PC-9 (cell line): ENCODE measurements at regions not wholly inside any gene's neighbourhood (a gene's known extent, or its start where the extent isn't known, plus 50 kb on each side); places are given as distances from the start of the nearest gene placed in this dataset.

ENCODE experiments used
- BruUV-seq: library from RNA; stranded (reverse); fragments of 400-500 nt; replicated peaks from 2 replicates; lab custom pipeline; 2021; lab: Mats Ljungman, UMichigan
- CTCF ChIA-PET: fragments of 300-600 bp; sonication (Branson Sonifier 250); formaldehyde crosslinking; loops from one replicate; lab custom pipeline; 2022; ENCODE audit warnings: antibody characterized with exemption; lab: Charles Lee
- POLR2A ChIA-PET: fragments of 300-600 bp; sonication (Branson Sonifier 250); formaldehyde crosslinking; loops from one replicate; lab custom pipeline; 2022; ENCODE audit warnings: antibody characterized with exemption; ENCODE audit not compliant: unreplicated experiment; lab: Charles Lee
- DNase-seq, 2 experiments: peaks; one replicate each; pipeline versions ENCODE4 v3.0.0 to v3.0.0-alpha.2; 2015 to 2022; ENCODE audit warnings: mixed read lengths in 1 of 2
- H2AFZ ChIP-seq: fragments of 200-600 bp; sonication (generic); 2 replicates; pipeline ENCODE4 v1.8.1; 2017; ENCODE audit warnings: antibody characterized with exemption
- H3F3A ChIP-seq: fragments of 200-600 bp; sonication (generic); 2 replicates; pipeline ENCODE4 v1.8.1; 2017; ENCODE audit warnings: antibody characterized with exemption, mild to moderate bottlenecking, low read depth; ENCODE audit not compliant: insufficient read depth
- H3K27ac ChIP-seq: fragments of 200-600 bp; sonication (generic); 2 replicates; pipeline ENCODE4 v1.6.1; 2016; ENCODE audit warnings: mixed run types
- H3K27me3 ChIP-seq: fragments of 200-600 bp; sonication (generic); 2 replicates; pipeline ENCODE4 v1.6.1; 2016; ENCODE audit warnings: low read depth, mixed run types; ENCODE audit not compliant: insufficient read depth
- H3K36me3 ChIP-seq: fragments of 200-600 bp; sonication (generic); 2 replicates; pipeline ENCODE4 v1.6.1; 2016; ENCODE audit warnings: low read depth, mixed run types
- H3K4me1 ChIP-seq: fragments of 200-600 bp; sonication (generic); replicated peaks from 2 replicates; pipeline ENCODE4 v1.6.1; 2016; ENCODE audit warnings: mixed run types; ENCODE audit not compliant: insufficient read depth
- H3K4me2 ChIP-seq: fragments of 200-600 bp; sonication (generic); 2 replicates; pipeline ENCODE4 v1.6.1; 2017; ENCODE audit warnings: mixed run types
- H3K4me3 ChIP-seq: fragments of 200-600 bp; sonication (generic); 2 replicates; pipeline ENCODE4 v1.6.1; 2016; ENCODE audit warnings: mixed run types
- H3K79me2 ChIP-seq: fragments of 200-600 bp; sonication (generic); 2 replicates; pipeline ENCODE4 v1.6.1; 2017; ENCODE audit warnings: low read depth, mixed run types
- H3K9me2 ChIP-seq: fragments of 200-600 bp; sonication (generic); 2 replicates; pipeline ENCODE4 v1.8.1; 2017; ENCODE audit warnings: mild to moderate bottlenecking; ENCODE audit not compliant: insufficient read depth
- H3K9me3 ChIP-seq: fragments of 200-600 bp; sonication (generic); 2 replicates; pipeline ENCODE4 v1.8.1; 2016; ENCODE audit warnings: low read depth; ENCODE audit not compliant: insufficient read depth
- H4K20me1 ChIP-seq: fragments of 200-600 bp; sonication (generic); 2 replicates; pipeline ENCODE4 v1.8.1; 2017; ENCODE audit not compliant: insufficient read depth
- EZH2 ChIP-seq: fragments of 200-600 bp; sonication (generic); IDR thresholded peaks from 2 replicates; pipeline ENCODE4 v1.8.0; 2017; ENCODE audit warnings: antibody characterized with exemption, low read depth
- intact Hi-C: fragments of 100-400 bp; cut with micrococcal nuclease; formaldehyde crosslinking; loops from one replicate; pipeline ENCODE4 v1.10.0; 2022; ENCODE audit not compliant: unreplicated experiment
- TF ChIP-seq, protein P1 (sequence below): fragments of 200-600 bp; sonication (generic); conservative IDR thresholded peaks from 2 replicates; pipeline ENCODE4 v1.6.1; 2017; ENCODE audit warnings: mixed run types, antibody characterized with exemption, mild to moderate bottlenecking, moderate library complexity

DNA sequence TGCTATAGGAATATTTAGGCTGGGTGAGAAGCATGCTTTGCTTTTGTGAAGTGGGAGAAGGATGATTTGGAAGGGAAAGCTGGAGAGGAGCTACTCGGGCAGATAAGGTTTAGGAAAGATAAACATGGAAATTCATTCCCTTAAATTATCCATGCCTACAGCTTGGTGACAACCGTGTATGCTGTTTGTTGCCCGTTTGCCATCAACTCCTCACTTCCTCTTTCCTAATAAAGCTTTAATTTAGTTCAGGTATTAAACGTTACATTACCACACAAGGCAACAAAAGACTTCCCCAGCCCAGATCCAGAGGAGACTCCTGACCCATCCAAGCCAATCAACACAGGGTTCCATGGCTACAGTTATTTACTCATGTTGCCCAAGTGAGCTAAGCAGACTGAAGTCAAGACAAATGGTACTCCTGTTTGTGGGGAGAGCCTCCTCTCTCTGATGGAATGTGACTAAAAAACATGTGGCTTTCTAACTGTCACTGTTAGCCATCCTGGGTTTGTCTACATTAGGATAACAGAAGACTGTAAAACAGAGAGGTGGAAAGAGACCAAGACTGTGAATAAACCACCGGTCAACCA is 101.7 kb upstream of the GRAMD1B start:
- Histone ChIP-seq H3K79me2 (no peaks in the 10 kb centered on the region), H3K9me2 (no peaks in the 10 kb centered on the region), H3K27ac (no peak overlapping the region), H3K27me3 (peaks cover 27% of the 10 kb centered on the region), H3K4me2 (no peak overlapping the region), H3K9me3 (no peaks in the 10 kb centered on the region), H3K36me3 (no peaks in the 10 kb centered on the region), H3F3A (no peaks in the 10 kb centered on the region), H3K4me3 (no peak overlapping the region), H3K4me1 (no peaks in the 10 kb centered on the region), H4K20me1 (no peaks in the 10 kb centered on the region), H2AFZ (no peak overlapping the region)
- no peak for DNase-seq
- POLR2A ChIA-PET = no interaction called here
- TF ChIP-seq EZH2 = no peak
- TF ChIP-seq, protein P1, sequence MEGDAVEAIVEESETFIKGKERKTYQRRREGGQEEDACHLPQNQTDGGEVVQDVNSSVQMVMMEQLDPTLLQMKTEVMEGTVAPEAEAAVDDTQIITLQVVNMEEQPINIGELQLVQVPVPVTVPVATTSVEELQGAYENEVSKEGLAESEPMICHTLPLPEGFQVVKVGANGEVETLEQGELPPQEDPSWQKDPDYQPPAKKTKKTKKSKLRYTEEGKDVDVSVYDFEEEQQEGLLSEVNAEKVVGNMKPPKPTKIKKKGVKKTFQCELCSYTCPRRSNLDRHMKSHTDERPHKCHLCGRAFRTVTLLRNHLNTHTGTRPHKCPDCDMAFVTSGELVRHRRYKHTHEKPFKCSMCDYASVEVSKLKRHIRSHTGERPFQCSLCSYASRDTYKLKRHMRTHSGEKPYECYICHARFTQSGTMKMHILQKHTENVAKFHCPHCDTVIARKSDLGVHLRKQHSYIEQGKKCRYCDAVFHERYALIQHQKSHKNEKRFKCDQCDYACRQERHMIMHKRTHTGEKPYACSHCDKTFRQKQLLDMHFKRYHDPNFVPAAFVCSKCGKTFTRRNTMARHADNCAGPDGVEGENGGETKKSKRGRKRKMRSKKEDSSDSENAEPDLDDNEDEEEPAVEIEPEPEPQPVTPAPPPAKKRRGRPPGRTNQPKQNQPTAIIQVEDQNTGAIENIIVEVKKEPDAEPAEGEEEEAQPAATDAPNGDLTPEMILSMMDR = no peak
- BruUV-seq = no TSS peak
- intact Hi-C loops = no loop called here
- CTCF ChIA-PET = no interaction called here

DNA sequence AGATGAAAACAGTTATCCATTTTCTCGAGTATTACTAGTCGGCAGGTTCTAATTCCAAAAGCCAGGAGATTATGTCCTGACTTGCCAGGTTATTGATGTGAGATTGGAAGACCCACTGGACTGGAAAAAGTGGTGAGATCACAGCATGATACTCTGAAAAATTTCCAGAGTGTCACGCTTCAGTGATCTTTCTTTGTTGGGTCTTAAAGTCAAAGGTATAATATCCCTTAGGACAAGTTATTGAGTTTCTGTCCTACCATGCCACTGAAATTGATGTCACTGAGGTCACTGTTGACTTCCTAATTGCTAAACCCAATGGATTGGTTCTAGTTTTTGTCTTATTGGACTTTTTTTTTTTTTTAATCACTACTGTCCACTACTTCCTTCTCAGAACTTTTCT is 104.5 kb upstream of the GRAMD1B start:
- H4K20me1 ChIP-seq = no peaks in the 10 kb centered on the region
- no peak overlapping the region for H3K4me2 ChIP-seq
- BruUV-seq = no TSS peak
- H2AFZ ChIP-seq = no peak overlapping the region
- intact Hi-C loops = no loop called here
- no peaks in the 10 kb centered on the region for H3K79me2 ChIP-seq
- ChIA-PET CTCF (no interaction called here), POLR2A (no interaction called here)
- no peak for TF ChIP-seq EZH2
- TF ChIP-seq, protein P1 = no peak
- no peak for DNase-seq
- H3K9me2 ChIP-seq = no peaks in the 10 kb centered on the region
- no peaks in the 10 kb centered on the region for H3F3A ChIP-seq
- peaks cover 53% of the 10 kb centered on the region for H3K27me3 ChIP-seq
- no peaks in the 10 kb centered on the region for H3K9me3 ChIP-seq
- no peak overlapping the region for H3K27ac ChIP-seq
- no peaks in the 10 kb centered on the region for H3K36me3 ChIP-seq
- no peaks in the 10 kb centered on the region for H3K4me1 ChIP-seq
- no peak overlapping the region for H3K4me3 ChIP-seq

DNA sequence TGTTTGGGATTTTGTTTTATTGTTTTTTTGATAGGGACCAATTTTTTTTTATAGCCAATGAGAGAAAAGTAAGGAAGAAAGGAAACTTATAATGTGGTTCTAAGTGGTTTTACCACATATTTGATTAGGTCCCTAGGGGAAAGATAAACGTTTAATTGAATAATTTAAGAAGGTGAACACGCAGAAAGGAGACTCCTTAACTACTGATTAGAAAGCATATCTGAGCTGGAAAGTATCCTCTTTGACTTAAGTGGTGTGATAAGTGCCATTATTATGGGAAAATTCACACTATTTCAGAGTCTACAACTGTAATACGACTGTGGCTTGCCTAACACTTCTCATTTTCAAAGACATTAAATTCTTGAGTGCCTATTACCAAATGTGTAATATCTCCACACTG is 106.5 kb upstream of the GRAMD1B start:
- ChIA-PET CTCF (no interaction called here), POLR2A (no interaction called here)
- no peaks in the 10 kb centered on the region for H3K36me3 ChIP-seq
- H3K4me3 ChIP-seq = no peak overlapping the region
- intact Hi-C loops = no loop called here
- no peak overlapping the region for H3K4me2 ChIP-seq
- H3K79me2 ChIP-seq = no peaks in the 10 kb centered on the region
- no peaks in the 10 kb centered on the region for H3K9me3 ChIP-seq
- no peaks in the 10 kb centered on the region for H3F3A ChIP-seq
- H3K27me3 ChIP-seq = peaks cover 62% of the 10 kb centered on the region
- TF ChIP-seq EZH2 = no peak
- TF ChIP-seq, protein P1 = no peak
- no TSS peak for BruUV-seq
- no peak for DNase-seq
- H2AFZ ChIP-seq = no peak overlapping the region
- no peaks in the 10 kb centered on the region for H3K4me1 ChIP-seq
- no peak overlapping the region for H3K27ac ChIP-seq
- no peaks in the 10 kb centered on the region for H4K20me1 ChIP-seq
- no peaks in the 10 kb centered on the region for H3K9me2 ChIP-seq
